ENCODE measurements at regions not wholly inside any gene's neighbourhood (a gene's known extent, or its start where the extent isn't known, plus 50 kb on each side); places are given as distances from the start of the nearest gene placed in this dataset.
A peak's percentile ranks its signal among the peaks of the same experiment; 100 is the strongest.

- DNase-seq (ENCODE audit: extremely low read depth, low read depth, low spot score) = no peak
These were observed 81.7 kb downstream of the FAM217A start for GRCh38 chr6:3997177-3997770.

GRCh38 chr6:3999800-4000661, 78.9 kb downstream of the FAM217A start:
- DNase-seq (ENCODE audit: extremely low read depth, low read depth, low spot score) = no peak

DNA sequence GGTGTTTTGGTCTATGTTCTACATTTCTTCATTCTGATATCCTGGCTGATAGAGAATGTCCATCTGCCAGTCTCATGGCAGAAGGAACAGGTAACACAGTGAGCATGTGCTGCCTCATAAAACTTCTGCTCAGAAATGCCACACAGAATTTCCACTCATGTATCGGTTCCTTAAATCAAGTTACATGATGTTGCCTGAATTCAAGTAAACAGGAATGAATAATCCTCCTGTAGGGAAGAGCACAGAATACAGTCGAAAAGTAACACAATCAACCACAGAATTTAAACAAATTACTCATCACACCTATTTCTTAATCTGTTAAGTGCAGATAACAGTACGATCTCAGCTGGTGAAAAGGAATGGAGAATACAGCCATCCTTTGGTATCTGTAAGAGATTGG, 74.7 kb downstream of the FAM217A start:
- no peak for DNase-seq (ENCODE audit: extremely low read depth, low read depth, low spot score)

GRCh38 chr6:4008324-4009047, 70.5 kb downstream of the FAM217A start:
- DNase-seq (ENCODE audit: extremely low read depth, low read depth, low spot score) = no peak

DNA sequence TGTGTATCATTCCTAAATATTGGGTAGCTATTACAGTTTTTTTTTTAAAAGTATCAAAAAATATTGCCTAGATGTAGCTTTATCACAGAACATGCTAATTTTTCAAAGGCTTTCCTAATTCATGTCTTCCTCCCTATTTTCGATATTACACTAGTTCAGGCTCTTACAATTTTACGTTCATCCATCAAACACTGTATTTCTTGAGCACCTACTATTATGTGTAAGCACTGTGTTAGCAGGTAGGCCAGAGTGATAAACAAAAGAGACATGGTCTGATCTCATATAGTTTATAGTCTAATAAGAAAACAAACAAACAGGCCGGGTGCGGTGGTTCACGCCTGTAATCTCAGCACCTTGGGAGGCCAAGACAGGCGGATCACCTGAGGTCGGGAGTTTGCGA, 69.5 kb downstream of the FAM217A start:
- DNase-seq (ENCODE audit: extremely low read depth, low read depth, low spot score) = no peak

DNA sequence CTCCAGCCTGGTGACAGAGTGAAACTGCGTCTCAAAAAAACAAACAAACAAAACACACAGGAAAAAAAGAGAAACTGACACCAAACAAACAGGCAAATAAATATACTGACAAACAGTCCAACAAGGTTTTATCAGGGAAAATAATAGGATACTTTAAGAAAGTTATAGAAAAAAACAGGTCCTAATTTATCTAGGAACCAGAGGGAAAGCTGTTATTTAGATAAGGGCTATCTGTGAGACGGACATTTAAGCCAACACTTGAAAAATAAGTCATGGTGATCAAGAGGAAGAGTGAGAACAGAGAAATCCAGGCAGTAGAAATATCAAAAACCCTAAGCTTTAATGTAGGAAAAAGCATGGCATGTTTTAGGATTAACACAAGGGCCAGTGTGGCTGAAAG, 68.9 kb downstream of the FAM217A start:
- DNase-seq (ENCODE audit: extremely low read depth, low read depth, low spot score) = no peak

- no peak for DNase-seq (ENCODE audit: extremely low read depth, low read depth, low spot score)
These were observed 68.2 kb downstream of the FAM217A start for GRCh38 chr6:4010689-4011090.

DNA sequence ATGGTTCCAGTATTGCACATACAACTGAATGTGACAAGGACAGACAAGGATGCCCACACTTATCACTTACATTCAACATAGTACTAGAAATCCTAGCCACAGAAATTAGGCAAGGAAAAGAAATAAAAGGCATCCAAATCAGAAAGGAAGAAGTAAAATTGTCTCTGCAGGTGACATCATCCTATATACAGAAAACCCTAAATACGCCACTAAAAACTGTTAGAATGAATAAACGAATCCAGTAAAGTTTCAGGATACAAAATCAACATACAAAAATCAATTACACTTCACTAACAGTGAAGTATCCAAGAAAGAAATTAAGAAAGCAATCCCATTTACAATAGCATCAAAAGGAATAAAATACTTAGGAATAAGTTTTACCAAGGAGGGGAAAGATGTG, 66.1 kb downstream of the FAM217A start:
- no peak for DNase-seq (ENCODE audit: extremely low read depth, low read depth, low spot score)

- DNase-seq (ENCODE audit: extremely low read depth, low read depth, low spot score) = no peak
These were observed 61.7 kb downstream of the FAM217A start for GRCh38 chr6:4017058-4017739.

GRCh38 chr6:4017834-4018170, 61.1 kb downstream of the FAM217A start:
- no peak for DNase-seq (ENCODE audit: extremely low read depth, low read depth, low spot score)

DNA sequence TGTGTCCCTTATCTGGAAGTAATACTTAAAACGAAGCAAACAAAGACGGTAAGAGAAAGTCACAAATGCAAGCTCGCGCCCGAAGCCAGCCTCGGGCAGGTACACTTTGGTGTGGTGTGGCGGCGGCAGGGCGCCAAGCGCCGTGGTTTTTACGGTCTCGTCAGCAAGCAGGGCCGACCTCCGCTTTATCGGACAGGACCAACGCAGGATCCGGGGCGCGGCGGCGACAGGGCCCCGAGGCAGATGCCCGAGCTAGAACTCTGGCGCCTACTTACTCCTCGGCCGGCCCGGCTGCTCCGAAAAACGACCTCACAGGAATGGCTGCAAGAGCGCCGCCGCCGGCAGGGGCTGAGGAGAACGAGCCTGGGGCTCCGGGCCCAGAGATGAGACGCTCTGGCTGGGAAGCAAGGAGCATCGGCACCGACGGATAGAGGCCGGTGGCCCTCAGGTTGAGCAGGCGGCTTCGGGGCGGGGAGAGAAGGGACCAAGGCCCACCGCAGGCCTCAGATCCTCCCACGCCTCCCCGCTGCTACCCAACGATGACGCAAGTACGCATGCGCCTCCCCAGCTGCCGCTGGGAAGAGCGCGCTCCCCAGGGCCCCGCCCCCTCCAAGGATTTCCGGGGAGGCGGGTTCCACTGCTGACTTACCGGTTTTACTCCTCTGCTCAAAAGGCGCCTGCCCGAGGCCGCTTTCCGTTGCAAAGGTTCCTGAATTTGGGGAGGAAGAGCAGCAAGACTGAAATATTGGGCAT, 60.6 kb downstream of the FAM217A start:
- DNase-seq (ENCODE audit: extremely low read depth, low read depth, low spot score) = peak; percentile 42

Measured in glomerular endothelial cell (primary cell).